HL-60 (cell line): ENCODE measurements at regions not wholly inside any gene's neighbourhood (a gene's known extent, or its start where the extent isn't known, plus 50 kb on each side); places are given as distances from the start of the nearest gene placed in this dataset.
"Not testable (repeated sequence)": the region's sequence is repeated elsewhere in the genome, so short reads cannot be mapped to it uniquely, and the experiment has no call there.

Source experiments
- DNase-seq, 2 experiments: peaks; one replicate each; pipeline ENCODE4 v3.0.0-alpha.2; 2010 to 2020; ENCODE audit warnings: low read depth in 1 of 2, low spot score in 1 of 2
- H3K27ac ChIP-seq: fragments of 250-450 bp; sonication (Bioruptor Pico); replicated peaks from 2 replicates; pipeline ENCODE4 v1.5.1; 2020; ENCODE audit warnings: mild to moderate bottlenecking, moderate library complexity
- H3K27me3 ChIP-seq: fragments of 250-450 bp; sonication (Bioruptor Pico); 2 replicates; pipeline ENCODE4 v1.5.1; 2021; ENCODE audit warnings: mild to moderate bottlenecking, moderate library complexity; ENCODE audit not compliant: insufficient read depth, poor library complexity, severe bottlenecking
- H3K4me3 ChIP-seq: replicated peaks from 2 replicates; pipeline ENCODE4 v1.5.1; 2011; ENCODE audit warnings: mild to moderate bottlenecking, control low read depth, low read length; ENCODE audit not compliant: insufficient read depth
- GABPA ChIP-seq: IDR thresholded peaks from 2 replicates; pipeline ENCODE4 v1.6.1; 2012; ENCODE audit warnings: low read depth
- POLR2AphosphoS5 ChIP-seq: IDR thresholded peaks from 2 replicates; pipeline ENCODE4 v1.6.1; 2012; ENCODE audit warnings: low read depth
- SPI1 ChIP-seq: IDR thresholded peaks from 2 replicates; pipeline ENCODE4 v1.6.1; 2012; ENCODE audit warnings: low read depth, mild to moderate bottlenecking, borderline replicate concordance
- TF ChIP-seq, protein P1 (sequence below): IDR thresholded peaks from 2 replicates; pipeline ENCODE4 v1.6.1; 2012; ENCODE audit warnings: low read depth; ENCODE audit not compliant: insufficient replicate concordance
- TF ChIP-seq, protein P2 (sequence below): IDR thresholded peaks from one replicate; pipeline ENCODE4 v1.5.1; 2011; ENCODE audit warnings: low read length, control low read depth, inconsistent platforms; ENCODE audit not compliant: insufficient read depth

DNA sequence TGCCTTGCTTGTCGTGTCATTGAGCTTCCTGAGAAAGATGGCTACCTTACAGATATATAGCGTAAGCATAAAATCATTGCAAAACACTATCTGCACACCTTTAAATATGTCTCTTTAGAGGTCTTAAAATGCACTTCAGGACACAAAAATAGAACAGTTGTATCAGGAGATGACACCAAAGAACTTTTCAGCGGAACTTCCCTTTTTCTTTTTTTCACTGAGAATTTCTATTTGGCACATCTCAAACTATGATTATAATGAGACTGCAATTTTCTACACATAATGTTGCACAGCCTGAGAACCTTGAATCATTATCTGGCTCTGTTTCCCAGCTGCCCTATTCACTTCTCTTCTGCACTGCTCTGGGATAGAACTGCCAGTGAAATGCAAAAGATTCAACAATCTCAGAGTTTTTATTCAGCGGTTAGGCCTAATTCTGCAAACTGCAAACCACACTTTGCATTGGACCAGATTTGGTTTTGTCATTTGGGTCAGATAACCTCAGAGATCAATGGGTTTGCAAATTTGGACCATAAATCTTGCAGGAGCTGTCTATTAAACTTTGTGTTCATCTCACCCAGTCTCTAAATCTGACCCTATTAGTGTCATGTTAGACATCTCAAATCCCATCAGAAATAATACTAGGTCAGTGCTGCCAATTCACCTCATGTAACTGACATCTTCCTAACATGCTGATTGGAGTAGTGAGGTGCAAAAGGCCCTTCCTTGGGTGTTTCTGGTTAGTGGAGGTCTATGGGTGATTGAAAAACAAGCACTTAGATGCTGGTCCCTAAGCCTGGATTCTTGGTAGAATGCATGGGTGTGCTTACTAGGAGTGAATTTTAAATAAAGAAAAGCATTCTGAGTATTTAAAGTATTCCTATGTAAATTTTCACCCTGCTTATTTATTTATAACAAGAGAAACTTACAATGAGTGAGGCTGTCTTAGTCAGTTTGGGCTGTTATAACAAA is 382.7 kb downstream of the UTRN start:
- no peak overlapping the region for H3K27ac ChIP-seq
- no peak overlapping the region for H3K4me3 ChIP-seq
- TF ChIP-seq, protein P1, sequence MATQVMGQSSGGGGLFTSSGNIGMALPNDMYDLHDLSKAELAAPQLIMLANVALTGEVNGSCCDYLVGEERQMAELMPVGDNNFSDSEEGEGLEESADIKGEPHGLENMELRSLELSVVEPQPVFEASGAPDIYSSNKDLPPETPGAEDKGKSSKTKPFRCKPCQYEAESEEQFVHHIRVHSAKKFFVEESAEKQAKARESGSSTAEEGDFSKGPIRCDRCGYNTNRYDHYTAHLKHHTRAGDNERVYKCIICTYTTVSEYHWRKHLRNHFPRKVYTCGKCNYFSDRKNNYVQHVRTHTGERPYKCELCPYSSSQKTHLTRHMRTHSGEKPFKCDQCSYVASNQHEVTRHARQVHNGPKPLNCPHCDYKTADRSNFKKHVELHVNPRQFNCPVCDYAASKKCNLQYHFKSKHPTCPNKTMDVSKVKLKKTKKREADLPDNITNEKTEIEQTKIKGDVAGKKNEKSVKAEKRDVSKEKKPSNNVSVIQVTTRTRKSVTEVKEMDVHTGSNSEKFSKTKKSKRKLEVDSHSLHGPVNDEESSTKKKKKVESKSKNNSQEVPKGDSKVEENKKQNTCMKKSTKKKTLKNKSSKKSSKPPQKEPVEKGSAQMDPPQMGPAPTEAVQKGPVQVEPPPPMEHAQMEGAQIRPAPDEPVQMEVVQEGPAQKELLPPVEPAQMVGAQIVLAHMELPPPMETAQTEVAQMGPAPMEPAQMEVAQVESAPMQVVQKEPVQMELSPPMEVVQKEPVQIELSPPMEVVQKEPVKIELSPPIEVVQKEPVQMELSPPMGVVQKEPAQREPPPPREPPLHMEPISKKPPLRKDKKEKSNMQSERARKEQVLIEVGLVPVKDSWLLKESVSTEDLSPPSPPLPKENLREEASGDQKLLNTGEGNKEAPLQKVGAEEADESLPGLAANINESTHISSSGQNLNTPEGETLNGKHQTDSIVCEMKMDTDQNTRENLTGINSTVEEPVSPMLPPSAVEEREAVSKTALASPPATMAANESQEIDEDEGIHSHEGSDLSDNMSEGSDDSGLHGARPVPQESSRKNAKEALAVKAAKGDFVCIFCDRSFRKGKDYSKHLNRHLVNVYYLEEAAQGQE, result no peak
- no peak for TF ChIP-seq GABPA
- TF ChIP-seq, protein P2, sequence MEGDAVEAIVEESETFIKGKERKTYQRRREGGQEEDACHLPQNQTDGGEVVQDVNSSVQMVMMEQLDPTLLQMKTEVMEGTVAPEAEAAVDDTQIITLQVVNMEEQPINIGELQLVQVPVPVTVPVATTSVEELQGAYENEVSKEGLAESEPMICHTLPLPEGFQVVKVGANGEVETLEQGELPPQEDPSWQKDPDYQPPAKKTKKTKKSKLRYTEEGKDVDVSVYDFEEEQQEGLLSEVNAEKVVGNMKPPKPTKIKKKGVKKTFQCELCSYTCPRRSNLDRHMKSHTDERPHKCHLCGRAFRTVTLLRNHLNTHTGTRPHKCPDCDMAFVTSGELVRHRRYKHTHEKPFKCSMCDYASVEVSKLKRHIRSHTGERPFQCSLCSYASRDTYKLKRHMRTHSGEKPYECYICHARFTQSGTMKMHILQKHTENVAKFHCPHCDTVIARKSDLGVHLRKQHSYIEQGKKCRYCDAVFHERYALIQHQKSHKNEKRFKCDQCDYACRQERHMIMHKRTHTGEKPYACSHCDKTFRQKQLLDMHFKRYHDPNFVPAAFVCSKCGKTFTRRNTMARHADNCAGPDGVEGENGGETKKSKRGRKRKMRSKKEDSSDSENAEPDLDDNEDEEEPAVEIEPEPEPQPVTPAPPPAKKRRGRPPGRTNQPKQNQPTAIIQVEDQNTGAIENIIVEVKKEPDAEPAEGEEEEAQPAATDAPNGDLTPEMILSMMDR, result no peak
- TF ChIP-seq SPI1, result no peak
- no peak for TF ChIP-seq POLR2AphosphoS5
- DNase-seq, result no peak
- no peaks in the 10 kb centered on the region for H3K27me3 ChIP-seq

DNA sequence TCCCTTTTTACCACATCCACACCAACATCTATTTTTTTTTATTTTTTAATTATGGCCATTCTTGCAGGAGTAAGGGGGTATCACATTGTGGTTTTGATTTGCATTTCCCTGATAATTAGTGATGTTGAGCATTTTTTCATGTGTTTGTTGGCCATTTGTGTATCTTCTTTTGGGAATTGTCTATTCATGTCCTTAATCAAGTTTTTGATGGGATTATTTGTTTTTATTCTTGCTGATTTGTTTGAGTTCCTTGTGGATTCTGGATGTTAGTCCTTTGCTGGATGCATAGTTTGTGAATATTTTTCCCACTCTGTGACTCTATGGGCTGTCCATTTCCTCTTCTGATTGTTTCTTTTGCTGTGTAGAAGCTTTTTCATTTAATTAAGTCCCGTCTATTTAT is 385.1 kb downstream of the UTRN start:
- not testable (repeated sequence) for DNase-seq, H3K27ac ChIP-seq, H3K4me3 ChIP-seq, H3K27me3 ChIP-seq

DNA sequence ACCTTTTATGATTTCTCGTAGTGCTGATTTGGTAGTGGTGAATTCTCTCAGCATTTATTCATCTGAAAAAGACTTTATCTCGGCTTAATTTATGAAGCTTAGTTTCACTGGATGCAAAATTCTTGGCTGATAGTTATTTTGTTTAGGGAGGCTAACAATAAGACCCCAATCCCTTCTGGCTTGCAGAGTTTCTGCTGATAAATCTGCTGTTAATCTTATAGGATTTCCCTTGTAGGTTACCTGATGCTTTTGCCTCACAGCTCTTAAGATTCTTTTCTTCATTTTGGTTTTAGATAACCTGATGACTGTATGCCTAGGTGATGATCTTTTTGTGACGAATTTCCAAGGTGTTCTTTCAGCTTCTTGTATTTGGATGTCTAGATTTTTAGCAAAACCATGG is 388.7 kb downstream of the UTRN start:
- no peak for DNase-seq
- H3K27ac ChIP-seq, result no peak overlapping the region

More for the DNA sequence above, 388.7 kb downstream of the UTRN start:
- no peaks in the 10 kb centered on the region for H3K27me3 ChIP-seq
- TF ChIP-seq, protein P1, result no peak
- TF ChIP-seq GABPA (no peak), POLR2AphosphoS5 (no peak), SPI1 (no peak)
- TF ChIP-seq, protein P2, result no peak
- no peak overlapping the region for H3K4me3 ChIP-seq
